Osteocyte (in vitro differentiated cells): ENCODE measurements at regions not wholly inside any gene's neighbourhood (a gene's known extent, or its start where the extent isn't known, plus 50 kb on each side); places are given as distances from the start of the nearest gene placed in this dataset.
"Not testable (repeated sequence)": the region's sequence is repeated elsewhere in the genome, so short reads cannot be mapped to it uniquely, and the experiment has no call there.

Source experiments
- DNase-seq: peaks from one replicate; pipeline ENCODE4 v3.0.0; 2021; ENCODE audit warnings: mixed read lengths; ENCODE audit not compliant: unreplicated experiment; ENCODE audit errors: extremely low spot score
- H3K27ac Mint-ChIP-seq: one replicate; pipeline ENCODE4 v1.8.0; 2021; ENCODE audit warnings: mild to moderate bottlenecking, mixed read lengths; ENCODE audit not compliant: unreplicated experiment
- H3K27me3 Mint-ChIP-seq: one replicate; pipeline ENCODE4 v1.8.0; 2021; ENCODE audit warnings: mixed read lengths; ENCODE audit not compliant: unreplicated experiment
- H3K36me3 Mint-ChIP-seq: one replicate; pipeline ENCODE4 v1.8.0; 2021; ENCODE audit warnings: mixed read lengths; ENCODE audit not compliant: unreplicated experiment
- H3K4me1 Mint-ChIP-seq: one replicate; pipeline ENCODE4 v1.8.0; 2021; ENCODE audit warnings: mixed read lengths; ENCODE audit not compliant: unreplicated experiment
- H3K4me3 Mint-ChIP-seq: one replicate; pipeline ENCODE4 v1.8.0; 2021; ENCODE audit warnings: mild to moderate bottlenecking, moderate library complexity, mixed read lengths; ENCODE audit not compliant: unreplicated experiment
- H3K9me3 Mint-ChIP-seq: one replicate; pipeline ENCODE4 v1.8.0; 2021; ENCODE audit warnings: mixed read lengths; ENCODE audit not compliant: unreplicated experiment
- TF ChIP-seq, protein P1 (sequence below): fragments of 200-600 bp; sonication (generic); IDR thresholded peaks from 2 replicates; pipeline ENCODE4 v1.5.0; 2021; ENCODE audit warnings: antibody characterized with exemption, mild to moderate bottlenecking, moderate library complexity

DNA sequence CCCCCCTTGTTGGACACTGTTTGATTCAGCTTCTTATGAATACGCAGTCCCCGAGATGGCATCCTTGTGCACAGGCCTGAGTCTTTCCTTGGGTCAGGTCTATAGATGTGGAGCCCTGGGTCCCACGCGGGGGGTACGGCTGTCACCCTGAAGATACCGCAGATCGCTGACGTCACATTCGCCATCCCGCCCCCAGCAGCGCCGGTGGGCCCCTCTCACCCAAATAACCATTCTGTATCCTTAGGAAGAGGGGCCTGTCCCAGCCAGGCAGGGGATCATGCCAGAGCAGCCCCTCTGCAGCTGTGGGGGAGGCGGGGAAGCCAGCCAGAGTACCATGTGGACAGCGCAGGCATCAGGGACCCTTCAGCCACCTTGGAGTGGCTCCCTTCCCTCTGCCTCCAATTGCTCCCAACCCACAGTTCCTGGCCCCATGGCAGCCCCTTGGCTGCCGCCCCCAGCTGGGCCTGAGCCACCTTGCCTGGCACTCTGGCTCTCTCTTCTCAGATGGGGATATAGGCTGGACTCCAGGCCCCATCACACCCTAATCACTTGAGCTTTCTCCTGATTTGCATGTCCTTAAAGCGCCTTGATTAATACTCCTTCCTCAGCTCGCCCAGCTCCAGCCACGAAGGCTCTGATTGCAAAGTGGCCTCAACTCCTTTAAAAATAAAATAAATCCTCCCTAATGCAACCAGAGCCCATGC is 189.8 kb downstream of the C9orf50 start:
- Mint-ChIP-seq H3K4me1 (peaks cover 6% of the 10 kb centered on the region), H3K27ac (no peak overlapping the region), H3K27me3 (no peaks in the 10 kb centered on the region), H3K4me3 (no peak overlapping the region), H3K9me3 (no peaks in the 10 kb centered on the region), H3K36me3 (no peaks in the 10 kb centered on the region)
- TF ChIP-seq, protein P1, sequence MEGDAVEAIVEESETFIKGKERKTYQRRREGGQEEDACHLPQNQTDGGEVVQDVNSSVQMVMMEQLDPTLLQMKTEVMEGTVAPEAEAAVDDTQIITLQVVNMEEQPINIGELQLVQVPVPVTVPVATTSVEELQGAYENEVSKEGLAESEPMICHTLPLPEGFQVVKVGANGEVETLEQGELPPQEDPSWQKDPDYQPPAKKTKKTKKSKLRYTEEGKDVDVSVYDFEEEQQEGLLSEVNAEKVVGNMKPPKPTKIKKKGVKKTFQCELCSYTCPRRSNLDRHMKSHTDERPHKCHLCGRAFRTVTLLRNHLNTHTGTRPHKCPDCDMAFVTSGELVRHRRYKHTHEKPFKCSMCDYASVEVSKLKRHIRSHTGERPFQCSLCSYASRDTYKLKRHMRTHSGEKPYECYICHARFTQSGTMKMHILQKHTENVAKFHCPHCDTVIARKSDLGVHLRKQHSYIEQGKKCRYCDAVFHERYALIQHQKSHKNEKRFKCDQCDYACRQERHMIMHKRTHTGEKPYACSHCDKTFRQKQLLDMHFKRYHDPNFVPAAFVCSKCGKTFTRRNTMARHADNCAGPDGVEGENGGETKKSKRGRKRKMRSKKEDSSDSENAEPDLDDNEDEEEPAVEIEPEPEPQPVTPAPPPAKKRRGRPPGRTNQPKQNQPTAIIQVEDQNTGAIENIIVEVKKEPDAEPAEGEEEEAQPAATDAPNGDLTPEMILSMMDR = no peak
- DNase-seq = no peak

DNA sequence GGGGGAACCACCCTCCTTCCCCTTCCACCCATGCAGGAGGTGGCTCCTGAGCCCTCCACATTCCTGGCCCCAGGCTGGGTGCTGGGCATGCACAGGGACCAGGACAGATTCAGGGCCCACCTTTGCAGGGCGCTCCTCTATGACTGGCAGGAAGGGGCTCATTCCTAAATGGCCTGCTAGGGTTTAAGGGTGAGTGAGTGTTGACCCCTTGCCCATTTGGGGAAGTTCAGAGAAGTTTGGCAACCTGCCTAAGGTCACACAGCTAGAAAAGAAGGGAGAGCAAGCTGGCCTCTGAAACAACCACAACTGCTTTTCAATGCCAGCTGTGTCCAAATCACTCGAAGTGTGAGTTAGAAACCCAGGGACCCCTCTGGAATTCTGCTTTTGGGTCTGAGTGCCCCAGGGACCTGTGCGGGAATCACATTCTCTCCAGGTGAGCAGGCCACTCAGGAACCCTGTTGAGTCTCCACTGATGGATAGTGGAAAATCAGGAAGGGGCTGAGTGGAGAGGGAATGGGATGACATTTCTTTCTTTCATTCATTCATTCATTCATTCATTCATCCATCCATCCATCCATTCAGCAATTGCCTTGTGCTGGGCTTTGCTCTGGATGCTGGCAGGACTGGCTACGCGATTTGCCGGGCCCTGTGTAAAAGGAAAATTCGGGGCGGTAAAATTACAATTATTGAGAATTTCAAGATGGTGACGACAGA is 191.9 kb downstream of the C9orf50 start:
- peaks cover 6% of the 10 kb centered on the region for H3K4me1 Mint-ChIP-seq
- no peak overlapping the region for H3K27ac Mint-ChIP-seq
- no peaks in the 10 kb centered on the region for H3K36me3 Mint-ChIP-seq
- H3K27me3 Mint-ChIP-seq = no peaks in the 10 kb centered on the region
- DNase-seq = no peak
- H3K4me3 Mint-ChIP-seq = no peak overlapping the region
- H3K9me3 Mint-ChIP-seq = no peaks in the 10 kb centered on the region
- TF ChIP-seq, protein P1 = no peak

DNA sequence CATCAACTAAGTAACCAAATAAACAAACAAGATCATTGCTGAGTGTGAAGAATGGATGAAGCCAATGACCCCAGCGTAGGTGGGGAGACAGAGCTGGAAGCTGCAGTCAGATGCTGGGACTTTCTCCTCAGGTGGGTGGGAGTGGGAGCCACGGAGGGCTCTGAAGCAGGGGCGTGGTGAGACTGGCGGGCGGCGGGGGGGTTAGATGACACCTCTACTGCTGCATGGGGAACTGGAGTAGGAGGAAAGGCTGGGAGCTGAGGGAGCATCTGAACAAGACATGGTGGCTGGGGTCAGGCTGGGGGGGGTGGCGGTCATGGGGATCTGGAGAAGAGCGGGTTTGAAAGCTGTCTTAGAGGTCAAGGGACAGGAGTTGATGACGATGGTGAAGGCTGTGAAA is 193.8 kb downstream of the C9orf50 start:
- Mint-ChIP-seq H3K36me3 (no peaks in the 10 kb centered on the region), H3K4me3 (no peak overlapping the region), H3K27me3 (no peaks in the 10 kb centered on the region), H3K4me1 (peaks cover 10% of the 10 kb centered on the region), H3K9me3 (no peaks in the 10 kb centered on the region), H3K27ac (no peak overlapping the region)
- no peak for DNase-seq
- TF ChIP-seq, protein P1 = no peak

DNA sequence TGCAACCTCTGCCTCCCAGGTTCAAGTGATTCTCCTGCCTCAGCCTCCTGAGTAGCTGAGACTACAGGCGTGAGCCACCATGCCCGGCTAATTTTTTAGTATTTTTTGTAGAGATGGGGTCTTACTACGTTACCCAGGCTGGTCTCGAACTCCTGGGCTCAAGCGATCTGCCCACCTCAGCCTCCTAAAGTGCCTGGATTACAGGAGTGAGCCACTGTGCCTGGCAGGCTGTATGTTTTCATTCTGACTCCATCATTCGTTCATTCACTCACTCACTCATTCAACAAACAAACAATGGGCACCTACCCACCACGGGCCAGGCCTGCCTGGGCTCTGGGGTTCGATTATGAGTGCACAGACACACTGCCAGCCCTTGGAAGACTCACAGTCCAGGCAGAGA is 197.1 kb downstream of the C9orf50 start:
- Mint-ChIP-seq H3K4me1 (peaks cover 10% of the 10 kb centered on the region), H3K27ac (peak overlapping the region; percentile 57)
- H3K9me3 Mint-ChIP-seq, H3K4me3 Mint-ChIP-seq, H3K27me3 Mint-ChIP-seq, H3K36me3 Mint-ChIP-seq, DNase-seq: not testable (repeated sequence)

DNA sequence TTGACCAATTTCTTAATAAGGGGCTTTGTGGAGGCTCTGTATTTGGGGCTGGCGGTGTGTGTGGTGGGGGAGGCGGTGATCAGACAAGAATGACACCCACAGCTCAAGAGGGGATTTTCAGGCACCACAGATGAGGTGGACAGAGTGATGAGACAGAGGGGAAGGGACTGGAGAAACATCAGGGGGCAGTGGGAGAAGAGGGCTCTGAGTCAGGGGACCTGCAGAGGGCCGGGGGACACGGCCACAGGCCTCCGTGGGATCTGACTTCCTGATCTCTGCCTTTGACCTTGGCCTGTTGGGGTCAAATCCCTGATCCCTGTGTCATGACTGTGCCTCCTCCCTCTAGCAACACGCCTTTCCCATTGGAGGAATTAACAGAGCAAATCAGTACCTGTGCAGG is 197.7 kb downstream of the C9orf50 start:
- TF ChIP-seq, protein P1 = no peak
- Mint-ChIP-seq H3K27ac (peak overlapping the region; percentile 57), H3K9me3 (no peaks in the 10 kb centered on the region), H3K27me3 (no peaks in the 10 kb centered on the region), H3K36me3 (no peaks in the 10 kb centered on the region), H3K4me1 (peaks cover 10% of the 10 kb centered on the region), H3K4me3 (no peak overlapping the region)
- DNase-seq = no peak
